Activated CD4-positive, alpha-beta T cell treated with anti-CD3 and anti-CD28 coated beads, Interleukin-2, amount 50 U/mL, for 24 hours (primary cell): ENCODE measurements at regions not wholly inside any gene's neighbourhood (a gene's known extent, or its start where the extent isn't known, plus 50 kb on each side); places are given as distances from the start of the nearest gene placed in this dataset.

Experiments used
- DNase-seq, 2 donors: peaks; one replicate each; pipeline ENCODE4 v3.0.0-alpha.2; 2020; ENCODE audit warnings: low read depth in 1 of 2, low spot score in 1 of 2

DNA sequence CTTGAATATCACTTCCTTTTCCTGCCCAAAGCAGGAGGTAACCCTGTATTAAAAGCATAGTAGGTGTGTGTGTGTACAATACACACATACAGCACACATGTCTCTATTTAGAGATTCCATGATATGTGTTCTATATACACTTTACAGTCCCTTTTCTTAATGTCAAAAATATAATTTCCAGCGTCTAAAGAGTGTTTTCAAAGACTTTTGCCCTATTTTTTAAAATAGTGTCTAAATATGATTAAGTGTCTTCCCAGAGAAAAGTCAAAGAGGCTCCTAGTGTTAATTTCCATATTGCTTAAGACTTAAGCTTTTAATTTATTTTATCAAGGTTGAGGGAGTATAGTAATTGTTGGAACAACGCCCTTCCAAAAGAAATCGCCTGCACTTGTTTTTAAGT lies 420.3 kb upstream of the POU3F3 start:
- DNase-seq = no peak

DNA sequence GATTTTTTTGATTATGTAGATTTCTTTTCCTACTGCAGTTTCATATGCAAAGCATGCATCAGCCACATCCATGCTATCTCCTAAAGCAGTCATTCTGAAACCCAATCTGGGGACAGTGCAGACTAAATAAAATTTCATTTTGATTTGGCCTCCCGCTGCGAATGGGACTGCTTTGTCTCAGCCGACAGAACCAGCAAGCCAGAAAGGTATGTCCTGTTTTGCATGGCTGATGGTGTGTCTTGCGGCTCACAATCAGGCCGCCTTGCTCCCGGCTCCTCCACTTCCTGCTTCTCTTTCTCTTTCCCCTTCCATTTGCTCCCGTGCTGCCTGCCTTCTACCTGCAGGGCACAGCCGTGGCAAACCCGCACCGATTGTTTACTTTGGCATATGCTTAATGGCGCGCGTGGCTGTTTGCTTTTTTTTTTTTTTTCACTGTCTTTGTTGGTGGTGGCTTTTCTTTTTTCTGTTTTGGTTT lies 419.6 kb upstream of the POU3F3 start:
- DNase-seq = no peak

GRCh38 chr2:104434966-104435365 lies 418.9 kb upstream of the POU3F3 start:
- no peak for DNase-seq

- no peak for DNase-seq
Observed at GRCh38 chr2:104438481-104438880, 415.4 kb upstream of the POU3F3 start.

GRCh38 chr2:104443145-104443544 lies 410.8 kb upstream of the POU3F3 start:
- no peak for DNase-seq

GRCh38 chr2:104444392-104444791 lies 409.5 kb upstream of the POU3F3 start:
- DNase-seq = no peak

GRCh38 chr2:104444889-104445288 lies 409.0 kb upstream of the POU3F3 start:
- DNase-seq = no peak

- no peak for DNase-seq
Observed at GRCh38 chr2:104447831-104448434, 406.0 kb upstream of the POU3F3 start.

- DNase-seq = no peak
Observed at GRCh38 chr2:104448661-104449440, 405.1 kb upstream of the POU3F3 start.

- DNase-seq = no peak
Observed at GRCh38 chr2:104452558-104452957, 401.4 kb upstream of the POU3F3 start.

- no peak for DNase-seq
Observed at GRCh38 chr2:104462731-104463130, 391.2 kb upstream of the POU3F3 start.

DNA sequence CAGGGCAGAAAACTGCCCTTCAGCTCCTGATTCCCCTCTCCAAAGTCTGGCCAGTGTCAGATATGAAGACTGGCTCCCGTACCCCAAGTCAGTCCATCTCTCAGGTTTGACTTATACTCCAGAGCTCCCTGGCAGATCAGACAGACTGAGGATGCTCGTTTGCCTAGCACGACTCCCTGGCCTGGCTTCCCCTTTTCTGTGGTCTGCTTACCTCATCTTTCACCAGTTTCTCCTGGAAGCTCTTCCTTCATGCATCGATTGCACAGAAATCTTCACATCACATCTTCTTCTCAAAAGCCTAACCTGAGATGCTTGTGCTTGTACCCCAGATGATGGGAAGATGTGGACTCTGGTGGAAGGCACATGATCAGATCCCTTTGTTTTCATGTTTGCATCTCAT lies 387.9 kb upstream of the POU3F3 start:
- no peak for DNase-seq

GRCh38 chr2:104468846-104469245 lies 385.1 kb upstream of the POU3F3 start:
- DNase-seq = no peak

DNA sequence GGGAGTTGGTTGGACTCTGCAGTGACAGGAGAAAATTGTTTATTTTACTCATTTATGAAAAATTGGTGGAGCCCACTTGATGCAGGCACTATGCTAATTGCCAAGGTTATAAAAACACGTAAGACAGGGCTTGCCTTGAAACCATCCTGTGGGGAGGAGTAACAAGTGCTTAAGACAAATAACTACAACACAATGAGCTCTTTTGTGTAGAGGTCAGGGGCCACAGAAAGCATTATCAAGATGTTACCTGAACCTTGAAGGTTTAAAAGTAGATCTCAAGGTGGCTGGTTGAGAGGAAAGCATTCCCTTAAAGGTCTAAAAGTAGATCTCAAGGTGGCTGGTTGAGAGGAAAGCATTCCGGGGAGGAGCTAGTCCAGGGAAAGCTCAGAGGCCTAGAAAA lies 381.8 kb upstream of the POU3F3 start:
- no peak for DNase-seq

DNA sequence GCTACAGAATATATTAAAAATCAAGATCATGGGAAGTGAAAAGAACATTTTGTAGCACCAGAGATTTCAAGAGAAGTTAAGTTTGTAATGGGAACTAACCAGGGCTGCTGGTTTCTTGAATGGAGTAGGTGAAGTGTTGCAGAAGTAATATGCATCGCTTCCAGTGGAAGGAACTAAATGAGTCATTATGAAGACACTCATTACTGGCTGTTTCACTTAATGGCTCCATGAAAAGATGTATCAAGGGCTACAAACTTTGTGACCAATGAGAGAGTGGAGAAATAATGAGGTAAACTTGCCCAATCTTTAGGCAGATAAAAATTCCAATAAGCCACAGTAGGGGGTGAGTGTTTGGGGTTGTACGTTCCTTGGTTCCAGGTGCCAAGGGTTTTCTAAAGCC lies 380.4 kb upstream of the POU3F3 start:
- DNase-seq = no peak

GRCh38 chr2:104474716-104475115 lies 379.2 kb upstream of the POU3F3 start:
- DNase-seq = no peak

DNA sequence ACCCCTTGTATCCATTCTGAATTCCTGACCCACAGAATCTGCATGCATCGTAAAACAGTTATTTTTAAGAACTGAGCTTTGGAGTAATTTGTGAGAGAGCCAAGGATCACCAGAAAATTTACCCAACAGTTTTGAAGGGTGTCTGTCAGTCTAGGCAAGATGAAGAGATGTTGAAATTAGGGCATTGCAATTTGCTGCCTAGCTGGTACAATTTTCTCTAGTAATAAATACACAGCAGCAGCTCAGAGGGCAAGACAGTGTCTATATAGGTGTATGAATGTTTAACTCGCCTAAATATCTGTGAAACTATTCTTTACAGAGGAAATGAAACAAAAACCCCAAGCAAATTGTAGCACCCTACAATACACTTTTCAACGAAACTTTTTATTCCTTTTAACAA lies 377.8 kb upstream of the POU3F3 start:
- DNase-seq = no peak

DNA sequence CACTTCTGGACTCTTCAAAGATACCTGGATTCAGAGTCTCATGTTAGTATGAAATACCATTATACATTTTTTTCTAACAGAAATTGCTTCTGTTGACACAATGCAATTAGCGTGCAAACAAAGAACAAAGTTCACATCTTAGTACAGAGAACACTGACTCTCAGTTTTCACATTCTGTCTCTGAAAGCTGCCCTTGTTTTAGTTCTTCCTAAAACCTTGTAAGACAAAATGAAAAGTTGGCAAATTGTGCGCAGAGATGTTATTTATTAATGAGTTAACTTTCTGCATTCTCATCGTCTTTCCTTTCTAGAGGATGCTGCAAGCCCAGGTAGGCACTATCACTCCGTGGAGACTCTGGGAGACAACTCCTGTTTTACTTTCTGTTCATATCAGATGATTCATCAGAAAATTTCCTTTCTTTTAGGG lies 377.3 kb upstream of the POU3F3 start:
- no peak for DNase-seq

GRCh38 chr2:104481341-104481740 lies 372.6 kb upstream of the POU3F3 start:
- DNase-seq = no peak

- DNase-seq = no peak
Observed at GRCh38 chr2:104487366-104487765, 366.5 kb upstream of the POU3F3 start.

GRCh38 chr2:104493698-104494097 lies 360.2 kb upstream of the POU3F3 start:
- DNase-seq = no peak

- no peak for DNase-seq
Observed at GRCh38 chr2:104501342-104501741, 352.6 kb upstream of the POU3F3 start.

DNA sequence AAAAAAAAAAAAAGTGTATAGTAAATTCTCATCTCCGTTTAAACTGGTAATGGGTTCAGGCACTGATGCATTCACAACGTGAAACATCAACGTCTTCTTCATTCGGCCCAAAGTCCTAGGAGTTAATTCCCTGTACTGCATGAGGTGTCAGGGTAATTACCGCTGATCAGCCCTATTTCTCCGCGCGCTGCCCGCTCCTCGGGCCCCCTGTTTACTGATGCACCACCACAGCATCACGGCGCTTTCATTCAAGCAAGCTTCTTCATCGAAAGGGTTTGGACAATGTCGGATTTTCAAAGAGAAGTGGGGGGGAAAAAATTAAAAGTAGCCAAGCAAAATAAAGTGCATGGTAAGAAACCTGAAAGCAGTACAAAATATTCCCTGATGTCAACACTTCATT lies 352.0 kb upstream of the POU3F3 start:
- DNase-seq = no peak
